HL-60 (cell line): ENCODE measurements at regions not wholly inside any gene's neighbourhood (a gene's known extent, or its start where the extent isn't known, plus 50 kb on each side); places are given as distances from the start of the nearest gene placed in this dataset.

Source experiments
- DNase-seq, 2 experiments: peaks; one replicate each; pipeline ENCODE4 v3.0.0-alpha.2; 2010 to 2020; ENCODE audit warnings: low read depth in 1 of 2, low spot score in 1 of 2
- H3K27ac ChIP-seq: fragments of 250-450 bp; sonication (Bioruptor Pico); replicated peaks from 2 replicates; pipeline ENCODE4 v1.5.1; 2020; ENCODE audit warnings: mild to moderate bottlenecking, moderate library complexity
- H3K27me3 ChIP-seq: fragments of 250-450 bp; sonication (Bioruptor Pico); 2 replicates; pipeline ENCODE4 v1.5.1; 2021; ENCODE audit warnings: mild to moderate bottlenecking, moderate library complexity; ENCODE audit not compliant: insufficient read depth, poor library complexity, severe bottlenecking
- H3K4me3 ChIP-seq: replicated peaks from 2 replicates; pipeline ENCODE4 v1.5.1; 2011; ENCODE audit warnings: mild to moderate bottlenecking, control low read depth, low read length; ENCODE audit not compliant: insufficient read depth
- GABPA ChIP-seq: IDR thresholded peaks from 2 replicates; pipeline ENCODE4 v1.6.1; 2012; ENCODE audit warnings: low read depth
- POLR2AphosphoS5 ChIP-seq: IDR thresholded peaks from 2 replicates; pipeline ENCODE4 v1.6.1; 2012; ENCODE audit warnings: low read depth
- SPI1 ChIP-seq: IDR thresholded peaks from 2 replicates; pipeline ENCODE4 v1.6.1; 2012; ENCODE audit warnings: low read depth, mild to moderate bottlenecking, borderline replicate concordance
- TF ChIP-seq, protein P1 (sequence below): IDR thresholded peaks from 2 replicates; pipeline ENCODE4 v1.6.1; 2012; ENCODE audit warnings: low read depth; ENCODE audit not compliant: insufficient replicate concordance
- TF ChIP-seq, protein P2 (sequence below): IDR thresholded peaks from one replicate; pipeline ENCODE4 v1.5.1; 2011; ENCODE audit warnings: low read length, control low read depth, inconsistent platforms; ENCODE audit not compliant: insufficient read depth

DNA sequence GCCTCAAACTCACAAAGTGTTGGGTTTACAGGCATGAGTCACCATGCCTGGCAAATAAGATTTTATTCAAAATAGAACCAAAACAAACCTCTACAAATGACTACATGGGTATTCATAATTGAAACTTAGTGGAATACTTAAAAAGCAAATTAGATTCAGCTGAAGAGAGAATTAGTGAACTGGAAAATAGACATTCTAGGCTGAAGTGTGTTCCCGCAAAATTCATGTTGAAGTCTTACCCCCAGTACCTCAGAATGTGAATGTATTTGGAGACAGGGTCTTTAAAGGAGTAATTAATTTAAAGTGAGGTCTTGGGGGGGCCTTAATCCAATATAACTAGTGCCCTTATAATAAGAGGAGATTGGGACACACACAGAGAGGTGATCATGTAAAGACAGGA, 88.5 kb upstream of the OTOS start:
- no peak overlapping the region for H3K4me3 ChIP-seq
- H3K27me3 ChIP-seq: no peaks in the 10 kb centered on the region
- TF ChIP-seq, protein P1, sequence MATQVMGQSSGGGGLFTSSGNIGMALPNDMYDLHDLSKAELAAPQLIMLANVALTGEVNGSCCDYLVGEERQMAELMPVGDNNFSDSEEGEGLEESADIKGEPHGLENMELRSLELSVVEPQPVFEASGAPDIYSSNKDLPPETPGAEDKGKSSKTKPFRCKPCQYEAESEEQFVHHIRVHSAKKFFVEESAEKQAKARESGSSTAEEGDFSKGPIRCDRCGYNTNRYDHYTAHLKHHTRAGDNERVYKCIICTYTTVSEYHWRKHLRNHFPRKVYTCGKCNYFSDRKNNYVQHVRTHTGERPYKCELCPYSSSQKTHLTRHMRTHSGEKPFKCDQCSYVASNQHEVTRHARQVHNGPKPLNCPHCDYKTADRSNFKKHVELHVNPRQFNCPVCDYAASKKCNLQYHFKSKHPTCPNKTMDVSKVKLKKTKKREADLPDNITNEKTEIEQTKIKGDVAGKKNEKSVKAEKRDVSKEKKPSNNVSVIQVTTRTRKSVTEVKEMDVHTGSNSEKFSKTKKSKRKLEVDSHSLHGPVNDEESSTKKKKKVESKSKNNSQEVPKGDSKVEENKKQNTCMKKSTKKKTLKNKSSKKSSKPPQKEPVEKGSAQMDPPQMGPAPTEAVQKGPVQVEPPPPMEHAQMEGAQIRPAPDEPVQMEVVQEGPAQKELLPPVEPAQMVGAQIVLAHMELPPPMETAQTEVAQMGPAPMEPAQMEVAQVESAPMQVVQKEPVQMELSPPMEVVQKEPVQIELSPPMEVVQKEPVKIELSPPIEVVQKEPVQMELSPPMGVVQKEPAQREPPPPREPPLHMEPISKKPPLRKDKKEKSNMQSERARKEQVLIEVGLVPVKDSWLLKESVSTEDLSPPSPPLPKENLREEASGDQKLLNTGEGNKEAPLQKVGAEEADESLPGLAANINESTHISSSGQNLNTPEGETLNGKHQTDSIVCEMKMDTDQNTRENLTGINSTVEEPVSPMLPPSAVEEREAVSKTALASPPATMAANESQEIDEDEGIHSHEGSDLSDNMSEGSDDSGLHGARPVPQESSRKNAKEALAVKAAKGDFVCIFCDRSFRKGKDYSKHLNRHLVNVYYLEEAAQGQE: no peak
- TF ChIP-seq POLR2AphosphoS5 (no peak), SPI1 (no peak), GABPA (no peak)
- TF ChIP-seq, protein P2, sequence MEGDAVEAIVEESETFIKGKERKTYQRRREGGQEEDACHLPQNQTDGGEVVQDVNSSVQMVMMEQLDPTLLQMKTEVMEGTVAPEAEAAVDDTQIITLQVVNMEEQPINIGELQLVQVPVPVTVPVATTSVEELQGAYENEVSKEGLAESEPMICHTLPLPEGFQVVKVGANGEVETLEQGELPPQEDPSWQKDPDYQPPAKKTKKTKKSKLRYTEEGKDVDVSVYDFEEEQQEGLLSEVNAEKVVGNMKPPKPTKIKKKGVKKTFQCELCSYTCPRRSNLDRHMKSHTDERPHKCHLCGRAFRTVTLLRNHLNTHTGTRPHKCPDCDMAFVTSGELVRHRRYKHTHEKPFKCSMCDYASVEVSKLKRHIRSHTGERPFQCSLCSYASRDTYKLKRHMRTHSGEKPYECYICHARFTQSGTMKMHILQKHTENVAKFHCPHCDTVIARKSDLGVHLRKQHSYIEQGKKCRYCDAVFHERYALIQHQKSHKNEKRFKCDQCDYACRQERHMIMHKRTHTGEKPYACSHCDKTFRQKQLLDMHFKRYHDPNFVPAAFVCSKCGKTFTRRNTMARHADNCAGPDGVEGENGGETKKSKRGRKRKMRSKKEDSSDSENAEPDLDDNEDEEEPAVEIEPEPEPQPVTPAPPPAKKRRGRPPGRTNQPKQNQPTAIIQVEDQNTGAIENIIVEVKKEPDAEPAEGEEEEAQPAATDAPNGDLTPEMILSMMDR: no peak
- H3K27ac ChIP-seq: no peak overlapping the region
- no peak for DNase-seq

DNA sequence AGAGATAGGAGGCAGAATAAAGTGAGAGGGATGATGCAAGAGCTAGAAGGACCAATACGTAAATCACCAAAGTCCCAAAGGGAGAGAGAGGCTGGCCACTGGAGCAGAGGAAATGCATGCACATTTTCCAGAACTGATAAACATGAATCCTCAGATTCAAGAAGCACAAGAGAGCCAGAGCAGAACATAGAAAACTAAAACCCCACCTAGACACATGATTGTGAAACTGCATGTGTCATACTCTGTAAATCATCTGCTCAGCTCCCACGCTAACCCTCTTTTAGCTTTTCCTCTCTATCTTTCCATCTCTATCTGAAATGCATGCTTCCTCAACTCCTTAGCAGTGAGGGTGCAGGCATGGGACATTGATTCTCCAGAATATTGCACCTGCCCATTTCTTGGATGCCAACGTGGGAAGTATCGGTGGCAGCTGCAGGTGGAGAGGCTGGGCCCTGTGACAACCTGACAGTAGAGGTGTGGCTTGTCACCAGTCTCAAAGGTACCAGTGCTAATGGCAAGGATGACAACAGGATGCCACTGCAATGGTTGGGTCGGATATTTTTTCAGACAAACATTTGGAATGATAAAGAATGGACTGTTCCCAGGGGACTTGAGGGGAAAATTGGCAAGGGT, 89.3 kb upstream of the OTOS start:
- no peak for DNase-seq
- no peak overlapping the region for H3K27ac ChIP-seq
- peaks cover 6% of the 10 kb centered on the region for H3K27me3 ChIP-seq
- TF ChIP-seq, protein P2: no peak
- H3K4me3 ChIP-seq: no peak overlapping the region

DNA sequence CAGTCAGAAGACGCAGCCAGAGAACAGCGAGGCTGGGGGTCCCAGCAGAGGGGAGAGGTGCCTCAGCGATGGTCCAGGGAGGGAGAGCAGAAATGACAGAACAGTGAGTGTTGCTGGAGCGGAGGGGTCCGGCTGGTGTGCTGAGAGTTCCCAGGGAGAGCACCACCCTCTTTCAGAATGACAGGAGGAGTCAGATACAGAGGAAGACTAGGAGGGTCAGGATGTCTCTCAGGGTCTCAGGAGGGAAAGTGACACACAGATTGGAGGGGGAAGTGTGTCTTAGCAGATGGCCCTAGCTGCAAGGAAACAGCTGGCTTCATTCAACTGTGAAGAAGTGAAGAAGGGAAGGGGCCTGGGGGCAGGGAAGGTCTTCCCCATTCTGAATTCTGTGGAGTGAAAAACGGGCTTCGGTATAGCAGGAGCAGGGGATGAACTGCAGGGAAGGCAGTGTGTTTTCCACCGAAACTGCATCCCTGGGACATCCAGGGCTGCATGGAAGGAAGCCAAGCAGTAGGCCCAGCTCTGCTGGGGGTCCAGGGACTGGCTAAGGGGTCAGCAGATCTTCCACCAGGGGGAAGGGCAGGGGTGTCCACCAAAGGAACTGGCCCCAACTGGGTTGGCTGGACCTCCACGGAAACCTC, 90.0 kb upstream of the OTOS start:
- DNase-seq: no peak
- Histone ChIP-seq H3K27ac (no peak overlapping the region), H3K4me3 (no peak overlapping the region), H3K27me3 (peaks cover 6% of the 10 kb centered on the region)
- TF ChIP-seq SPI1 (no peak), GABPA (no peak), POLR2AphosphoS5 (no peak)
- TF ChIP-seq, protein P1: no peak

DNA sequence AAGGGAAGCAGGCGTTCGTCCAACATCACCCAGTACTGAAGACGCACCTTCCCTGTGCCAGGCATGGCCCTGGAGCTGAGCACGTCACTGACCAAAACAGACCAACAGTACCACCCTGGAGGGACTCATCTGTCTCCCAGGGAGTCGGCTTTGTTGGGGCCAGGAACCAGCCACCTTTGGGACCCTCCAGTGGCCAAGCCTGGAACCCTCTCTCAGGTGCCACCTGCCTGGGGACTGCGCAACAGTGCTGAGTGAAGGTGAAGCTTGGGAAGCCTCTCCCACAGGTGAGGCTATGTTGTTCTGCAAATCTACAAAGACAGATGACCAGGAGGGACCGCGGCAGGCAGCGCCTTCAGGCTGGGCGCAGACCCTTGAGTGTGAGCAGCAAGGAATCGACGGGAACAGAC, 91.4 kb upstream of the OTOS start:
- H3K27ac ChIP-seq: no peak overlapping the region
- peaks cover 6% of the 10 kb centered on the region for H3K27me3 ChIP-seq
- TF ChIP-seq SPI1: no peak
- TF ChIP-seq, protein P1: no peak
- no peak for TF ChIP-seq POLR2AphosphoS5
- TF ChIP-seq GABPA: no peak
- TF ChIP-seq, protein P2: no peak
- DNase-seq: no peak
- H3K4me3 ChIP-seq: no peak overlapping the region
